ENCODE measurements at regions not wholly inside any gene's neighbourhood (a gene's known extent, or its start where the extent isn't known, plus 50 kb on each side); places are given as distances from the start of the nearest gene placed in this dataset.

- TF ChIP-seq ZNF311 (CRISPR knock-in tag; IDR thresholded peaks at IDR 0.05) (no peak), YY1 (IDR thresholded peaks at IDR 0.05; ENCODE audit: borderline replicate concordance in 1 of 3, control insufficient read depth in 1 of 3, extremely low read depth in 1 of 3, insufficient read depth in 3 of 3, insufficient read length in 1 of 3, insufficient replicate concordance in 2 of 3, low read depth in 1 of 3, low read length in 2 of 3) (peak in 1 of 3 experiments; percentile 31), MECOM (CRISPR knock-in tag; IDR thresholded peaks at IDR 0.05) (no peak), FOXK2 (conservative IDR thresholded peaks at IDR 0.05 in 1 of 2, IDR thresholded peaks at IDR 0.05 in 1 of 2; ENCODE audit: low read depth in 2 of 2) (peak; percentile 41 to 56; a peak in 2 of 4 replicates), DPF2 (IDR thresholded peaks at IDR 0.05) (0 out of 2 replicates have a peak, but pooled peaks have one; percentile 15), E2F5 (CRISPR knock-in tag; IDR thresholded peaks at IDR 0.05) (no peak), NFE2 (IDR thresholded peaks at IDR 0.05; ENCODE audit: low read depth) (peak; percentile 69; the same call in 1 of the 2 replicates)
Observed at GRCh38 chr11:98003606-98004371, 1017.0 kb upstream of the CNTN5 start (continued).

DNA sequence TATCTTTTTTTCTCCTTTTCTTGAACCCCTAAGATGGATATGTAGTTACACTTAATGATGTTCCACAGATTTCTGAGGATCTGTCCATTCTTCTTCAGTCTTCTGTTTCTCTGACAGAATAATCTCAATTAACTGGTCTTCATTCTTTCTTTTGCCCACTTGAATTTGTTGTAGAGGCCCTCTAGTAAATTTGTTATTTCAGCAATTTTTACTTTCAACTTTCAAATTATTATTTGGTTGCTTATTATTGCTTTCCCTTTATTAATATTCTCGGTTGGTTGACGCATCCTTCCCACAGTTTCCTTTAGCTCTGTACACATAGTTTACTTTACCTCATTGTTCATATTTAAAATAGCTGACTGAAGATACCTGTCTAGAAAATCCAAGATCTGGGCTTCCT lies 1013.7 kb upstream of the CNTN5 start:
- H3K79me2 ChIP-seq (ENCODE audit: control insufficient read depth, insufficient read depth, low read length), result no peaks in the 10 kb centered on the region
- no TSS peak for BruUV-seq (replicated peaks)
- FAIRE-seq (no peak), DNase-seq (ENCODE audit: extremely low read depth in 1 of 4, low spot score in 3 of 4) (no peak), ATAC-seq (no peak)
- H3K27ac ChIP-seq (ENCODE audit: extremely low read depth, low read depth, low read length), result no peak overlapping the region
- no peak overlapping the region for H3K4me3 ChIP-seq
- H3K4me2 ChIP-seq (ENCODE audit: insufficient read depth, low read length), result no peak overlapping the region
- no peaks in the 10 kb centered on the region for H4K20me1 ChIP-seq (replicated peaks; ENCODE audit: control insufficient read depth, insufficient read depth, low read length)
- H3K9ac ChIP-seq (ENCODE audit: insufficient read depth in 1 of 2, low read depth in 2 of 2, low read length in 2 of 2), result no peak overlapping the region
- 95% methylated on average over 2 of the region's 2 CpGs for WGBS (ENCODE audit: insufficient coverage, low coverage, missing lambda C conversion rate)
- in situ Hi-C loops (cut with MboI) (no loop called here), intact Hi-C loops (cut with micrococcal nuclease) (no loop called here)
- ChIA-PET POLR2A (interaction anchor here (0.6 kb wide), 1 partner anchor 79 kb away, joined by 3 read pairs; no protein-coding TSS in a partner anchor), CTCF (ENCODE audit: low intra/inter-chr PET ratio) (no interaction called here)
- H3K36me3 ChIP-seq (ENCODE audit: control insufficient read depth, insufficient read depth, low read length), result no peaks in the 10 kb centered on the region; the same call in 1 of the 3 replicates
- H3K9me1 ChIP-seq (ENCODE audit: control insufficient read depth, insufficient read depth, low read length), result no peaks in the 10 kb centered on the region
- peaks cover 0 to 3% of the 10 kb centered on the region in 2 experiments; a peak in 2 of 5 replicates for H3K4me1 ChIP-seq (replicated peaks in 1 of 2; ENCODE audit: control insufficient read depth in 2 of 2, insufficient read depth in 2 of 2, low read length in 2 of 2)
- peaks cover 10% of the 10 kb centered on the region for H3K9me3 ChIP-seq (replicated peaks; ENCODE audit: control insufficient read depth, insufficient read depth, low read depth, low read length)
- H2AFZ ChIP-seq (ENCODE audit: low read depth, low read length), result no peak overlapping the region
- TF ChIP-seq ZNF583 (CRISPR knock-in tag; IDR thresholded peaks at IDR 0.05) (no peak), ZNF316 (IDR thresholded peaks at IDR 0.05) (peak; percentile 90), ZC3H8 (IDR thresholded peaks at IDR 0.05) (no peak), MAFK (IDR thresholded peaks at IDR 0.05; ENCODE audit: low read length) (peak; percentile 25; the same call in 1 of the 2 replicates), MAFF (IDR thresholded peaks at IDR 0.05; ENCODE audit: low read length) (peak; percentile 50; the same call in 1 of the 2 replicates), C11orf30 (IDR thresholded peaks at IDR 0.05; ENCODE audit: low read depth) (peak; percentile 76), MAFG (tag; conservative IDR thresholded peaks at IDR 0.05) (peak; percentile 64), HDAC1 (IDR thresholded peaks at IDR 0.05) (no peak)
- TF ChIP-seq, protein P1, sequence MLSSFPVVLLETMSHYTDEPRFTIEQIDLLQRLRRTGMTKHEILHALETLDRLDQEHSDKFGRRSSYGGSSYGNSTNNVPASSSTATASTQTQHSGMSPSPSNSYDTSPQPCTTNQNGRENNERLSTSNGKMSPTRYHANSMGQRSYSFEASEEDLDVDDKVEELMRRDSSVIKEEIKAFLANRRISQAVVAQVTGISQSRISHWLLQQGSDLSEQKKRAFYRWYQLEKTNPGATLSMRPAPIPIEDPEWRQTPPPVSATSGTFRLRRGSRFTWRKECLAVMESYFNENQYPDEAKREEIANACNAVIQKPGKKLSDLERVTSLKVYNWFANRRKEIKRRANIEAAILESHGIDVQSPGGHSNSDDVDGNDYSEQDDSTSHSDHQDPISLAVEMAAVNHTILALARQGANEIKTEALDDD (IDR thresholded peaks at IDR 0.05), result no peak
- no peaks in the 10 kb centered on the region for H3K27me3 ChIP-seq (ENCODE audit: control insufficient read depth in 2 of 2, insufficient read depth in 2 of 2, low read length in 2 of 2)

All from K562 (cell line).